ENCODE measurements at regions not wholly inside any gene's neighbourhood (a gene's known extent, or its start where the extent isn't known, plus 50 kb on each side); places are given as distances from the start of the nearest gene placed in this dataset.

- TF ChIP-seq CTCF (IDR thresholded peaks at IDR 0.05) (no peak), POLR2A (IDR thresholded peaks at IDR 0.05) (no peak), EP300 (IDR thresholded peaks at IDR 0.05) (no peak), POLR2AphosphoS5 (IDR thresholded peaks at IDR 0.05) (no peak)
Measured at GRCh38 chr14:51544901-51545300, 106.8 kb upstream of the FRMD6 start.

Measured in sigmoid colon (tissue), 4 donors.